Spleen (tissue), 11 donors: ENCODE measurements at regions not wholly inside any gene's neighbourhood (a gene's known extent, or its start where the extent isn't known, plus 50 kb on each side); places are given as distances from the start of the nearest gene placed in this dataset.

ENCODE experiments used
- DNase-seq: peaks from one replicate; pipeline ENCODE4 v3.0.0-alpha.2; 2020
- H3K27ac ChIP-seq, 8 donors: fragments of 200-600 bp; sonication (generic) in 7 of 8; 1 replicate in 4 of 8; 2 replicates in 4 of 8; pipeline versions ENCODE4 v1.5.0 to v1.8.0; 2016 to 2021; ENCODE audit warnings: inconsistent platforms in 4 of 8, mild to moderate bottlenecking in 4 of 8, moderate library complexity in 1 of 8
- H3K27me3 ChIP-seq, 7 donors: fragments of 200-600 bp; sonication (generic) in 6 of 7; replicated peaks in 1 of 7; 1 replicate in 4 of 7; 2 replicates in 3 of 7; pipeline versions ENCODE4 v1.5.0 to v1.8.0; 2016 to 2021; ENCODE audit warnings: inconsistent platforms in 3 of 7, mild to moderate bottlenecking in 1 of 7
- H3K36me3 ChIP-seq, 6 donors: fragments of 200-600 bp; sonication (generic) in 5 of 6; 1 replicate in 4 of 6; 2 replicates in 2 of 6; pipeline versions ENCODE4 v1.5.0 to v1.8.0; 2016 to 2021; ENCODE audit warnings: inconsistent platforms in 2 of 6
- H3K4me1 ChIP-seq, 6 donors: fragments of 200-600 bp; sonication (generic) in 5 of 6; 1 replicate in 3 of 6; 2 replicates in 3 of 6; pipeline versions ENCODE4 v1.5.0 to v1.8.0; 2016 to 2021; ENCODE audit warnings: inconsistent platforms in 3 of 6
- H3K4me3 ChIP-seq, 8 donors: fragments of 200-600 bp; sonication (generic) in 7 of 8; 1 replicate in 4 of 8; 2 replicates in 4 of 8; pipeline versions ENCODE4 v1.5.0 to v1.8.0; 2016 to 2021; ENCODE audit warnings: inconsistent platforms in 4 of 8, mild to moderate bottlenecking in 4 of 8, moderate library complexity in 2 of 8
- H3K9me3 ChIP-seq, 8 donors: fragments of 200-600 bp; sonication (generic) in 7 of 8; 1 replicate in 4 of 8; 2 replicates in 4 of 8; pipeline versions ENCODE4 v1.5.0 to v1.8.0; 2016 to 2021; ENCODE audit warnings: inconsistent platforms in 4 of 8
- CTCF ChIP-seq, 11 experiments: fragments of 200-600 bp in 7 of 11; fragments of 450-650 bp in 4 of 11; sonication (generic) in 4 of 11; IDR thresholded peaks in 8 of 11; conservative IDR thresholded peaks in 3 of 11; 1 replicate in 7 of 11; 2 replicates in 4 of 11; pipeline versions ENCODE4 v1.4.0 to v1.8.0; 2016 to 2021; ENCODE audit warnings: antibody characterized with exemption in 11 of 11, inconsistent platforms in 4 of 11, mild to moderate bottlenecking in 1 of 11
- POLR2A ChIP-seq, 3 donors: fragments of 450-650 bp; IDR thresholded peaks; one replicate each; pipeline ENCODE4 v1.5.1; 2017; ENCODE audit warnings: antibody characterized with exemption in 3 of 3, mild to moderate bottlenecking in 1 of 3
- POLR2AphosphoS5 ChIP-seq, 3 donors: sonication (generic); formaldehyde crosslinking; IDR thresholded peaks; one replicate each; pipeline ENCODE4 v1.5.1; 2017; ENCODE audit warnings: antibody characterized with exemption in 3 of 3
- WGBS, 5 donors: extraction: QIAGEN DNeasy Blood & Tissue Kit in 3 of 5; methylation state at CpG; one replicate each; pipeline versions ENCODE4 v1.1.5 to v1.1.7; 2013 to 2018; 5-methylcytosine and 5-hydroxymethylcytosine counted together
- intact Hi-C: fragments of 100-400 bp; cut with DNase I; formaldehyde crosslinking; loops from one replicate; pipeline ENCODE4 v1.15.0; 2023; ENCODE audit warnings: low total_unique reads
- donor health status: healthy with polysubstance abuse.
- donor health status: DM: no; HTN: no; CAD: no; lungs with moderate emphysema.
- donor health status: DM: no; HTN: no; CAD: no.
- donor health status: Bipolar disorder and iron deficiency.
- donor health status: healthy.
- donor health status: DM: no; HTN: no; CAD: no.
- donor health status: DM: yes; HTN: yes; CAD: no.

- intact Hi-C loops, result no loop called here
- TF ChIP-seq CTCF (IDR thresholded peaks at IDR 0.05 in 8 of 11, conservative IDR thresholded peaks at IDR 0.05 in 3 of 11), result no peak
- TF ChIP-seq POLR2A (IDR thresholded peaks at IDR 0.05), result no peak
- no peaks in the 10 kb centered on the region for H3K36me3 ChIP-seq
- WGBS, 5 donors, result 11 to 28% (median 20%) methylated on average over 1 of the region's 1 CpG
- H3K9me3 ChIP-seq, result no peaks in the 10 kb centered on the region
- no peaks in the 10 kb centered on the region for H3K27me3 ChIP-seq
- H3K4me3 ChIP-seq, result no peak overlapping the region
- H3K4me1 ChIP-seq, result no peaks in the 10 kb centered on the region
- no peak overlapping the region for H3K27ac ChIP-seq
- DNase-seq, result no peak
Measured at GRCh38 chr9:2384741-2385140, 236.8 kb upstream of the VLDLR start.

GRCh38 chr9:2385746-2386145 lies 235.8 kb upstream of the VLDLR start:
- no peak overlapping the region for H3K4me3 ChIP-seq
- intact Hi-C loops, result no loop called here
- DNase-seq, result no peak
- no peaks in the 10 kb centered on the region for H3K9me3 ChIP-seq
- H3K27me3 ChIP-seq, result no peaks in the 10 kb centered on the region
- no peak overlapping the region for H3K27ac ChIP-seq
- no peaks in the 10 kb centered on the region for H3K4me1 ChIP-seq
- TF ChIP-seq POLR2AphosphoS5 (IDR thresholded peaks at IDR 0.05) (no peak), CTCF (IDR thresholded peaks at IDR 0.05 in 8 of 11, conservative IDR thresholded peaks at IDR 0.05 in 3 of 11) (no peak), POLR2A (IDR thresholded peaks at IDR 0.05) (no peak)
- 86 to 95% (median 86%) methylated on average over 7 of the region's 7 CpGs for WGBS, 5 donors
- no peaks in the 10 kb centered on the region for H3K36me3 ChIP-seq

GRCh38 chr9:2386566-2386965 lies 235.0 kb upstream of the VLDLR start:
- H3K27ac ChIP-seq, result peak overlapping the region in 1 of 8 donors; percentile 9
- intact Hi-C loops, result no loop called here
- no peaks in the 10 kb centered on the region for H3K27me3 ChIP-seq
- H3K36me3 ChIP-seq, result no peaks in the 10 kb centered on the region
- no peaks in the 10 kb centered on the region for H3K9me3 ChIP-seq
- H3K4me1 ChIP-seq, result no peaks in the 10 kb centered on the region
- TF ChIP-seq POLR2AphosphoS5 (IDR thresholded peaks at IDR 0.05) (no peak), POLR2A (IDR thresholded peaks at IDR 0.05) (no peak), CTCF (IDR thresholded peaks at IDR 0.05 in 8 of 11, conservative IDR thresholded peaks at IDR 0.05 in 3 of 11) (no peak)
- DNase-seq, result no peak
- no peak overlapping the region for H3K4me3 ChIP-seq

- intact Hi-C loops, result no loop called here
- no peaks in the 10 kb centered on the region for H3K36me3 ChIP-seq
- no peak overlapping the region for H3K27ac ChIP-seq
- H3K9me3 ChIP-seq, result no peaks in the 10 kb centered on the region
- H3K4me1 ChIP-seq, result no peaks in the 10 kb centered on the region
- H3K4me3 ChIP-seq, result no peak overlapping the region
- DNase-seq, result no peak
- no peaks in the 10 kb centered on the region for H3K27me3 ChIP-seq
- WGBS, 5 donors, result 79 to 97% (median 86%) methylated on average over 4 of the region's 4 CpGs
- no peak for TF ChIP-seq POLR2A (IDR thresholded peaks at IDR 0.05)
- TF ChIP-seq CTCF (IDR thresholded peaks at IDR 0.05 in 8 of 11, conservative IDR thresholded peaks at IDR 0.05 in 3 of 11), result no peak
- no peak for TF ChIP-seq POLR2AphosphoS5 (IDR thresholded peaks at IDR 0.05)
Measured at GRCh38 chr9:2387166-2387565, 234.4 kb upstream of the VLDLR start.
